Activated CD4-positive, alpha-beta T cell treated with anti-CD3 and anti-CD28 coated beads, Interleukin-2, Interleukin-4, amounts not matched to agents 100 ng/mL and 50 ng/mL, durations not matched to agents 16 hours and 8 hours (primary cell): ENCODE measurements at regions not wholly inside any gene's neighbourhood (a gene's known extent, or its start where the extent isn't known, plus 50 kb on each side); places are given as distances from the start of the nearest gene placed in this dataset.
"Not testable (repeated sequence)": the region's sequence is repeated elsewhere in the genome, so short reads cannot be mapped to it uniquely, and the experiment has no call there.

Experiments
- DNase-seq: peaks from one replicate; pipeline ENCODE4 v3.0.0-alpha.2; 2020; ENCODE audit warnings: low spot score

GRCh38 chr16:29199626-29200025 lies 206.9 kb downstream of the NPIPB11 start:
- not testable (repeated sequence) for DNase-seq

- DNase-seq, result no peak
These were observed 207.6 kb downstream of the NPIPB11 start for GRCh38 chr16:29198731-29199521.

GRCh38 chr16:29198231-29198630 lies 208.3 kb downstream of the NPIPB11 start:
- no peak for DNase-seq

- not testable (repeated sequence) for DNase-seq
These were observed 208.9 kb downstream of the NPIPB11 start for GRCh38 chr16:29197494-29198100.

- not testable (repeated sequence) for DNase-seq
These were observed 209.8 kb downstream of the NPIPB11 start for GRCh38 chr16:29196746-29197145.

- DNase-seq, result not testable (repeated sequence)
These were observed 210.4 kb downstream of the LAT start for GRCh38 chr16:29195116-29195872.

GRCh38 chr16:29194185-29194844 lies 209.5 kb downstream of the LAT start:
- not testable (repeated sequence) for DNase-seq

- DNase-seq, result not testable (repeated sequence)
These were observed 208.8 kb downstream of the LAT start for GRCh38 chr16:29193634-29194033.

- not testable (repeated sequence) for DNase-seq
These were observed 208.4 kb downstream of the LAT start for GRCh38 chr16:29193248-29193574.

- no peak for DNase-seq
These were observed 207.7 kb downstream of the LAT start for GRCh38 chr16:29192329-29193247.

GRCh38 chr16:29191636-29192180 lies 206.9 kb downstream of the LAT start:
- not testable (repeated sequence) for DNase-seq

- not testable (repeated sequence) for DNase-seq
These were observed 205.9 kb downstream of the LAT start for GRCh38 chr16:29190553-29191431.

GRCh38 chr16:29188806-29189205 lies 204.0 kb downstream of the LAT start:
- not testable (repeated sequence) for DNase-seq

GRCh38 chr16:29186306-29187220 lies 201.7 kb downstream of the LAT start:
- DNase-seq, result not testable (repeated sequence)

GRCh38 chr16:29185872-29186271 lies 201.0 kb downstream of the LAT start:
- not testable (repeated sequence) for DNase-seq

- DNase-seq, result not testable (repeated sequence)
These were observed 200.0 kb downstream of the LAT start for GRCh38 chr16:29184738-29185438.

GRCh38 chr16:29182940-29183868 lies 198.4 kb downstream of the LAT start:
- not testable (repeated sequence) for DNase-seq
